ENCODE measurements at regions not wholly inside any gene's neighbourhood (a gene's known extent, or its start where the extent isn't known, plus 50 kb on each side); places are given as distances from the start of the nearest gene placed in this dataset.

GRCh38 chr5:117947836-117948235, 1040.5 kb downstream of the DTWD2 start (continued):
- no peak for TF ChIP-seq ZNF462 (CRISPR knock-in tag; IDR thresholded peaks at IDR 0.05)
- TF ChIP-seq POLR2AphosphoS5 (IDR thresholded peaks at IDR 0.05; ENCODE audit: low read depth): no peak
- TF ChIP-seq ZNF331 (CRISPR knock-in tag; IDR thresholded peaks at IDR 0.05; ENCODE audit: low read depth): no peak
- no peak for TF ChIP-seq NANOG (IDR thresholded peaks at IDR 0.05; ENCODE audit: borderline replicate concordance)
- TF ChIP-seq JUNB (IDR thresholded peaks at IDR 0.05; ENCODE audit: unreplicated experiment): no peak

- no peaks in the 10 kb centered on the region for H3F3A ChIP-seq (replicated peaks; ENCODE audit: low read depth)
- H3K27ac ChIP-seq (ENCODE audit: low read depth): no peak overlapping the region
- H3K4me1 Mint-ChIP-seq: no peaks in the 10 kb centered on the region
- no peaks in the 10 kb centered on the region for H3K79me2 ChIP-seq (replicated peaks; ENCODE audit: insufficient read depth)
- H3K36me3 ChIP-seq (ENCODE audit: insufficient read depth): no peaks in the 10 kb centered on the region
- no peak overlapping the region for H2AFZ ChIP-seq
- H3K9me3 Mint-ChIP-seq: no peaks in the 10 kb centered on the region
- no peaks in the 10 kb centered on the region for H4K20me1 ChIP-seq (replicated peaks; ENCODE audit: insufficient read depth)
- H3K27ac Mint-ChIP-seq: no peak overlapping the region
- no peaks in the 10 kb centered on the region for H3K27me3 ChIP-seq (ENCODE audit: insufficient read depth)
- DNase-seq (ENCODE audit: low spot score): no peak
- no peak overlapping the region for H3K4me3 ChIP-seq
- no peaks in the 10 kb centered on the region for H3K36me3 Mint-ChIP-seq (ENCODE audit: low read depth)
- no peaks in the 10 kb centered on the region for H3K4me1 ChIP-seq (ENCODE audit: insufficient read depth)
- no peak overlapping the region for H3K4me2 ChIP-seq
- H3K9me2 ChIP-seq (ENCODE audit: insufficient read depth): no peaks in the 10 kb centered on the region
- H3K4me3 Mint-ChIP-seq: no peak overlapping the region
- peaks cover 2% of the 10 kb centered on the region for H3K27me3 Mint-ChIP-seq (ENCODE audit: insufficient read depth, low read depth, poor library complexity)
- ATAC-seq: no peak
- TF ChIP-seq ETS1 (IDR thresholded peaks at IDR 0.05): no peak
- TF ChIP-seq ZNF331 (CRISPR knock-in tag; IDR thresholded peaks at IDR 0.05; ENCODE audit: low read depth): no peak
- TF ChIP-seq POLR2AphosphoS5 (IDR thresholded peaks at IDR 0.05; ENCODE audit: low read depth): no peak
- no peak for TF ChIP-seq JUNB (IDR thresholded peaks at IDR 0.05; ENCODE audit: unreplicated experiment)
- no peak for TF ChIP-seq ZNF114 (CRISPR knock-in tag; IDR thresholded peaks at IDR 0.05)
- TF ChIP-seq EZH2 (IDR thresholded peaks at IDR 0.05; ENCODE audit: low read depth, unreplicated experiment): no peak
- TF ChIP-seq CREB1 (CRISPR knock-in tag; IDR thresholded peaks at IDR 0.05; ENCODE audit: low read depth): no peak
- no peak for TF ChIP-seq ZNF462 (CRISPR knock-in tag; IDR thresholded peaks at IDR 0.05)
Measured at GRCh38 chr5:117947121-117947520, 1041.2 kb downstream of the DTWD2 start.

Measured in GM23338 (cell line).